H9 (cell line): ENCODE measurements at regions not wholly inside any gene's neighbourhood (a gene's known extent, or its start where the extent isn't known, plus 50 kb on each side); places are given as distances from the start of the nearest gene placed in this dataset.

Source experiments
- DNase-seq: peaks from one replicate; pipeline ENCODE4 v3.0.0-alpha.2; 2017
- H2AFZ ChIP-seq: one replicate; pipeline ENCODE4 v1.6.1; 2013; ENCODE audit warnings: mild to moderate bottlenecking, low read length, control low read depth, moderate library complexity
- H2AK5ac ChIP-seq: 2 replicates; pipeline ENCODE4 v1.6.1; 2013; ENCODE audit warnings: low read length, control low read depth, mixed read lengths; ENCODE audit not compliant: insufficient read length
- H2BK120ac ChIP-seq: one replicate; pipeline ENCODE4 v1.6.1; 2013; ENCODE audit warnings: low read depth, mild to moderate bottlenecking, low read length, control low read depth, inconsistent platforms; ENCODE audit not compliant: poor library complexity, severe bottlenecking
- H2BK12ac ChIP-seq: 2 replicates; pipeline ENCODE4 v1.6.1; 2013; ENCODE audit warnings: low read length, control low read depth, mixed read lengths, low read depth; ENCODE audit not compliant: insufficient read length
- H2BK15ac ChIP-seq: 2 replicates; pipeline ENCODE4 v1.6.1; 2013; ENCODE audit warnings: low read depth, low read length, control low read depth
- H2BK20ac ChIP-seq: one replicate; pipeline ENCODE4 v1.6.1; 2013; ENCODE audit warnings: low read depth, mild to moderate bottlenecking, low read length, control low read depth, inconsistent platforms; ENCODE audit not compliant: poor library complexity, severe bottlenecking
- H2BK5ac ChIP-seq: 2 replicates; pipeline ENCODE4 v1.6.1; 2013; ENCODE audit warnings: low read length, control low read depth, mixed read lengths; ENCODE audit not compliant: insufficient read length
- H3K14ac ChIP-seq: 2 replicates; pipeline ENCODE4 v1.6.1; 2013; ENCODE audit warnings: low read length, control low read depth; ENCODE audit not compliant: insufficient read depth
- H3K18ac ChIP-seq: 2 replicates; pipeline ENCODE4 v1.6.1; 2013; ENCODE audit warnings: low read depth, mild to moderate bottlenecking, mixed read lengths, low read length, control low read depth; ENCODE audit not compliant: insufficient read length
- H3K23ac ChIP-seq: 2 replicates; pipeline ENCODE4 v1.6.1; 2013; ENCODE audit warnings: low read length, control low read depth, mixed read lengths, low read depth; ENCODE audit not compliant: insufficient read length
- H3K23me2 ChIP-seq: 2 replicates; pipeline ENCODE4 v1.6.1; 2013; ENCODE audit warnings: low read depth, mild to moderate bottlenecking, mixed read lengths, low read length, control low read depth; ENCODE audit not compliant: insufficient read length, poor library complexity, severe bottlenecking
- H3K27ac ChIP-seq: 2 replicates; pipeline ENCODE4 v1.5.1; 2013; ENCODE audit warnings: low read length, control low read depth, mixed read lengths, low read depth; ENCODE audit not compliant: insufficient read length
- H3K27me3 ChIP-seq: 2 replicates; pipeline ENCODE4 v1.6.1; 2013; ENCODE audit warnings: low read length, control low read depth, inconsistent platforms; ENCODE audit not compliant: insufficient read depth
- H3K4ac ChIP-seq: 2 replicates; pipeline ENCODE4 v1.6.1; 2013; ENCODE audit warnings: low read depth, mild to moderate bottlenecking, control low read depth, inconsistent platforms, low read length, moderate library complexity
- H3K4me1 ChIP-seq: 2 replicates; pipeline ENCODE4 v1.6.1; 2013; ENCODE audit warnings: low read length, control low read depth, inconsistent platforms; ENCODE audit not compliant: insufficient read depth
- H3K4me2 ChIP-seq: 2 replicates; pipeline ENCODE4 v1.6.1; 2013; ENCODE audit warnings: low read length, control low read depth, mixed read lengths; ENCODE audit not compliant: insufficient read length, insufficient read depth
- H3K56ac ChIP-seq: 2 replicates; pipeline ENCODE4 v1.6.1; 2013; ENCODE audit warnings: low read depth, mild to moderate bottlenecking, mixed read lengths, low read length, control low read depth; ENCODE audit not compliant: insufficient read length
- H3K79me1 ChIP-seq: 2 replicates; pipeline ENCODE4 v1.6.1; 2013; ENCODE audit warnings: low read depth, mild to moderate bottlenecking, moderate library complexity, low read length, control low read depth, inconsistent platforms; ENCODE audit not compliant: insufficient read depth, poor library complexity, severe bottlenecking
- H3K79me2 ChIP-seq: 2 replicates; pipeline ENCODE4 v1.6.1; 2013; ENCODE audit warnings: low read length, control low read depth, inconsistent platforms; ENCODE audit not compliant: insufficient read depth
- H3K9ac ChIP-seq: 2 replicates; pipeline ENCODE4 v1.6.1; 2013; ENCODE audit warnings: low read length, control low read depth, mixed read lengths; ENCODE audit not compliant: insufficient read length; ENCODE audit errors: extremely low read depth
- H3K9me3 ChIP-seq: one replicate; pipeline ENCODE4 v1.6.1; 2013; ENCODE audit warnings: low read depth, low read length, inconsistent platforms; ENCODE audit not compliant: control insufficient read depth
- H3T11ph ChIP-seq: one replicate; pipeline ENCODE4 v1.6.1; 2013; ENCODE audit warnings: mild to moderate bottlenecking, low read length, control low read depth, inconsistent platforms
- H4K20me1 ChIP-seq: one replicate; pipeline ENCODE4 v1.6.1; 2013; ENCODE audit not compliant: control insufficient read depth, insufficient read length, insufficient read depth
- H4K5ac ChIP-seq: 2 replicates; pipeline ENCODE4 v1.6.1; 2013; ENCODE audit warnings: low read depth, mild to moderate bottlenecking, mixed read lengths, low read length, control low read depth; ENCODE audit not compliant: insufficient read length
- H4K8ac ChIP-seq: replicated peaks from 2 replicates; pipeline ENCODE4 v1.6.1; 2013; ENCODE audit warnings: low read length, control low read depth, mixed read lengths, low read depth; ENCODE audit not compliant: insufficient read length
- H4K91ac ChIP-seq: 2 replicates; pipeline ENCODE4 v1.6.1; 2013; ENCODE audit warnings: low read depth, mild to moderate bottlenecking, moderate library complexity, mixed read lengths, low read length, control low read depth; ENCODE audit not compliant: insufficient read length
- H3K27ac Mint-ChIP-seq, 3 experiments: 2 replicates in 2 of 3; 3 replicates in 1 of 3; pipeline ENCODE4 v1.8.0; 2020 to 2021; ENCODE audit warnings: mixed read lengths in 3 of 3, mild to moderate bottlenecking in 1 of 3, moderate library complexity in 1 of 3
- H3K27me3 Mint-ChIP-seq: 2 replicates; pipeline ENCODE4 v1.8.0; 2021; ENCODE audit warnings: low read depth, mild to moderate bottlenecking, moderate library complexity, mixed read lengths
- H3K36me3 Mint-ChIP-seq, 3 experiments: 2 replicates in 2 of 3; 3 replicates in 1 of 3; pipeline ENCODE4 v1.8.0; 2020 to 2021; ENCODE audit warnings: low read depth in 3 of 3, mixed read lengths in 3 of 3; ENCODE audit not compliant: insufficient read depth in 1 of 3
- H3K4me1 Mint-ChIP-seq, 2 experiments: 2 replicates each; pipeline ENCODE4 v1.8.0; 2020; ENCODE audit warnings: mixed read lengths in 2 of 2
- H3K4me3 Mint-ChIP-seq, 2 experiments: 2 replicates in 1 of 2; 3 replicates in 1 of 2; pipeline ENCODE4 v1.8.0; 2020 to 2021; ENCODE audit warnings: mild to moderate bottlenecking in 2 of 2, mixed read lengths in 2 of 2, moderate library complexity in 1 of 2
- H3K9me3 Mint-ChIP-seq, 2 experiments: 2 replicates in 1 of 2; 3 replicates in 1 of 2; pipeline ENCODE4 v1.8.0; 2020; ENCODE audit warnings: mild to moderate bottlenecking in 2 of 2, mixed read lengths in 2 of 2, moderate library complexity in 1 of 2
- CTCF ChIP-seq: fragments of 200-600 bp; sonication (generic); conservative IDR thresholded peaks from 3 replicates; pipeline ENCODE4 v1.8.0; 2021; ENCODE audit warnings: antibody characterized with exemption, mild to moderate bottlenecking
- WGBS: extraction: QIAGEN DNeasy Blood & Tissue Kit; methylation state at CpG from one replicate; pipeline ENCODE4 v1.1.7; 2013; ENCODE audit warnings: missing lambda C conversion rate, low lambda C conversion rate, mixed read lengths; ENCODE audit not compliant: insufficient read length; ENCODE audit errors: extremely low coverage; 5-methylcytosine and 5-hydroxymethylcytosine counted together

GRCh38 chr12:115423546-115423987, 739.6 kb upstream of the TBX3 start:
- Histone ChIP-seq H3K14ac (no peak overlapping the region), H3K4me2 (no peak overlapping the region), H4K5ac (no peak overlapping the region), H2BK120ac (no peak overlapping the region), H3T11ph (no peak overlapping the region), H4K8ac (no peak overlapping the region), H3K79me2 (no peaks in the 10 kb centered on the region), H2BK15ac (no peak overlapping the region), H4K20me1 (no peaks in the 10 kb centered on the region), H3K4ac (no peak overlapping the region), H3K27ac (no peak overlapping the region), H3K9ac (no peak overlapping the region), H3K27me3 (no peaks in the 10 kb centered on the region), H3K9me3 (no peaks in the 10 kb centered on the region), H2BK5ac (no peak overlapping the region), H2BK12ac (no peak overlapping the region), H2BK20ac (no peak overlapping the region), H2AFZ (no peak overlapping the region), H3K4me1 (no peaks in the 10 kb centered on the region), H3K18ac (no peak overlapping the region), H3K23me2 (no peaks in the 10 kb centered on the region), H3K56ac (no peak overlapping the region), H3K79me1 (no peaks in the 10 kb centered on the region), H2AK5ac (no peak overlapping the region), H4K91ac (no peak overlapping the region), H3K23ac (no peak overlapping the region)
- no peak for TF ChIP-seq CTCF
- no peak overlapping the region for H3K4me3 Mint-ChIP-seq
- no peak overlapping the region for H3K27ac Mint-ChIP-seq
- no CpG with 5 or more reads among the region's 5 CpGs for WGBS
- H3K27me3 Mint-ChIP-seq = peaks cover 15% of the 10 kb centered on the region
- H3K4me1 Mint-ChIP-seq = peaks cover 3% of the 10 kb centered on the region in 2 experiments; a peak in 1 of 4 replicates
- no peaks in the 10 kb centered on the region for H3K36me3 Mint-ChIP-seq
- H3K9me3 Mint-ChIP-seq = no peaks in the 10 kb centered on the region
- no peak for DNase-seq
